H9 (cell line): ENCODE measurements at regions not wholly inside any gene's neighbourhood (a gene's known extent, or its start where the extent isn't known, plus 50 kb on each side); places are given as distances from the start of the nearest gene placed in this dataset.

Source experiments
- DNase-seq: peaks from one replicate; pipeline ENCODE4 v3.0.0-alpha.2; 2017
- H2AFZ ChIP-seq: one replicate; pipeline ENCODE4 v1.6.1; 2013; ENCODE audit warnings: mild to moderate bottlenecking, low read length, control low read depth, moderate library complexity
- H2AK5ac ChIP-seq: 2 replicates; pipeline ENCODE4 v1.6.1; 2013; ENCODE audit warnings: low read length, control low read depth, mixed read lengths; ENCODE audit not compliant: insufficient read length
- H2BK120ac ChIP-seq: one replicate; pipeline ENCODE4 v1.6.1; 2013; ENCODE audit warnings: low read depth, mild to moderate bottlenecking, low read length, control low read depth, inconsistent platforms; ENCODE audit not compliant: poor library complexity, severe bottlenecking
- H2BK12ac ChIP-seq: 2 replicates; pipeline ENCODE4 v1.6.1; 2013; ENCODE audit warnings: low read length, control low read depth, mixed read lengths, low read depth; ENCODE audit not compliant: insufficient read length
- H2BK15ac ChIP-seq: 2 replicates; pipeline ENCODE4 v1.6.1; 2013; ENCODE audit warnings: low read depth, low read length, control low read depth
- H2BK20ac ChIP-seq: one replicate; pipeline ENCODE4 v1.6.1; 2013; ENCODE audit warnings: low read depth, mild to moderate bottlenecking, low read length, control low read depth, inconsistent platforms; ENCODE audit not compliant: poor library complexity, severe bottlenecking
- H2BK5ac ChIP-seq: 2 replicates; pipeline ENCODE4 v1.6.1; 2013; ENCODE audit warnings: low read length, control low read depth, mixed read lengths; ENCODE audit not compliant: insufficient read length
- H3K14ac ChIP-seq: 2 replicates; pipeline ENCODE4 v1.6.1; 2013; ENCODE audit warnings: low read length, control low read depth; ENCODE audit not compliant: insufficient read depth
- H3K18ac ChIP-seq: 2 replicates; pipeline ENCODE4 v1.6.1; 2013; ENCODE audit warnings: low read depth, mild to moderate bottlenecking, mixed read lengths, low read length, control low read depth; ENCODE audit not compliant: insufficient read length
- H3K23ac ChIP-seq: 2 replicates; pipeline ENCODE4 v1.6.1; 2013; ENCODE audit warnings: low read length, control low read depth, mixed read lengths, low read depth; ENCODE audit not compliant: insufficient read length
- H3K23me2 ChIP-seq: 2 replicates; pipeline ENCODE4 v1.6.1; 2013; ENCODE audit warnings: low read depth, mild to moderate bottlenecking, mixed read lengths, low read length, control low read depth; ENCODE audit not compliant: insufficient read length, poor library complexity, severe bottlenecking
- H3K27ac ChIP-seq: 2 replicates; pipeline ENCODE4 v1.5.1; 2013; ENCODE audit warnings: low read length, control low read depth, mixed read lengths, low read depth; ENCODE audit not compliant: insufficient read length
- H3K27me3 ChIP-seq: 2 replicates; pipeline ENCODE4 v1.6.1; 2013; ENCODE audit warnings: low read length, control low read depth, inconsistent platforms; ENCODE audit not compliant: insufficient read depth
- H3K4ac ChIP-seq: 2 replicates; pipeline ENCODE4 v1.6.1; 2013; ENCODE audit warnings: low read depth, mild to moderate bottlenecking, control low read depth, inconsistent platforms, low read length, moderate library complexity
- H3K4me1 ChIP-seq: 2 replicates; pipeline ENCODE4 v1.6.1; 2013; ENCODE audit warnings: low read length, control low read depth, inconsistent platforms; ENCODE audit not compliant: insufficient read depth
- H3K4me2 ChIP-seq: 2 replicates; pipeline ENCODE4 v1.6.1; 2013; ENCODE audit warnings: low read length, control low read depth, mixed read lengths; ENCODE audit not compliant: insufficient read length, insufficient read depth
- H3K56ac ChIP-seq: 2 replicates; pipeline ENCODE4 v1.6.1; 2013; ENCODE audit warnings: low read depth, mild to moderate bottlenecking, mixed read lengths, low read length, control low read depth; ENCODE audit not compliant: insufficient read length
- H3K79me1 ChIP-seq: 2 replicates; pipeline ENCODE4 v1.6.1; 2013; ENCODE audit warnings: low read depth, mild to moderate bottlenecking, moderate library complexity, low read length, control low read depth, inconsistent platforms; ENCODE audit not compliant: insufficient read depth, poor library complexity, severe bottlenecking
- H3K79me2 ChIP-seq: 2 replicates; pipeline ENCODE4 v1.6.1; 2013; ENCODE audit warnings: low read length, control low read depth, inconsistent platforms; ENCODE audit not compliant: insufficient read depth
- H3K9ac ChIP-seq: 2 replicates; pipeline ENCODE4 v1.6.1; 2013; ENCODE audit warnings: low read length, control low read depth, mixed read lengths; ENCODE audit not compliant: insufficient read length; ENCODE audit errors: extremely low read depth
- H3K9me3 ChIP-seq: one replicate; pipeline ENCODE4 v1.6.1; 2013; ENCODE audit warnings: low read depth, low read length, inconsistent platforms; ENCODE audit not compliant: control insufficient read depth
- H3T11ph ChIP-seq: one replicate; pipeline ENCODE4 v1.6.1; 2013; ENCODE audit warnings: mild to moderate bottlenecking, low read length, control low read depth, inconsistent platforms
- H4K20me1 ChIP-seq: one replicate; pipeline ENCODE4 v1.6.1; 2013; ENCODE audit not compliant: control insufficient read depth, insufficient read length, insufficient read depth
- H4K5ac ChIP-seq: 2 replicates; pipeline ENCODE4 v1.6.1; 2013; ENCODE audit warnings: low read depth, mild to moderate bottlenecking, mixed read lengths, low read length, control low read depth; ENCODE audit not compliant: insufficient read length
- H4K8ac ChIP-seq: replicated peaks from 2 replicates; pipeline ENCODE4 v1.6.1; 2013; ENCODE audit warnings: low read length, control low read depth, mixed read lengths, low read depth; ENCODE audit not compliant: insufficient read length
- H4K91ac ChIP-seq: 2 replicates; pipeline ENCODE4 v1.6.1; 2013; ENCODE audit warnings: low read depth, mild to moderate bottlenecking, moderate library complexity, mixed read lengths, low read length, control low read depth; ENCODE audit not compliant: insufficient read length
- H3K27ac Mint-ChIP-seq, 3 experiments: 2 replicates in 2 of 3; 3 replicates in 1 of 3; pipeline ENCODE4 v1.8.0; 2020 to 2021; ENCODE audit warnings: mixed read lengths in 3 of 3, mild to moderate bottlenecking in 1 of 3, moderate library complexity in 1 of 3
- H3K27me3 Mint-ChIP-seq: 2 replicates; pipeline ENCODE4 v1.8.0; 2021; ENCODE audit warnings: low read depth, mild to moderate bottlenecking, moderate library complexity, mixed read lengths
- H3K36me3 Mint-ChIP-seq, 3 experiments: 2 replicates in 2 of 3; 3 replicates in 1 of 3; pipeline ENCODE4 v1.8.0; 2020 to 2021; ENCODE audit warnings: low read depth in 3 of 3, mixed read lengths in 3 of 3; ENCODE audit not compliant: insufficient read depth in 1 of 3
- H3K4me1 Mint-ChIP-seq, 2 experiments: 2 replicates each; pipeline ENCODE4 v1.8.0; 2020; ENCODE audit warnings: mixed read lengths in 2 of 2
- H3K4me3 Mint-ChIP-seq, 2 experiments: 2 replicates in 1 of 2; 3 replicates in 1 of 2; pipeline ENCODE4 v1.8.0; 2020 to 2021; ENCODE audit warnings: mild to moderate bottlenecking in 2 of 2, mixed read lengths in 2 of 2, moderate library complexity in 1 of 2
- H3K9me3 Mint-ChIP-seq, 2 experiments: 2 replicates in 1 of 2; 3 replicates in 1 of 2; pipeline ENCODE4 v1.8.0; 2020; ENCODE audit warnings: mild to moderate bottlenecking in 2 of 2, mixed read lengths in 2 of 2, moderate library complexity in 1 of 2
- CTCF ChIP-seq: fragments of 200-600 bp; sonication (generic); conservative IDR thresholded peaks from 3 replicates; pipeline ENCODE4 v1.8.0; 2021; ENCODE audit warnings: antibody characterized with exemption, mild to moderate bottlenecking
- WGBS: extraction: QIAGEN DNeasy Blood & Tissue Kit; methylation state at CpG from one replicate; pipeline ENCODE4 v1.1.7; 2013; ENCODE audit warnings: missing lambda C conversion rate, low lambda C conversion rate, mixed read lengths; ENCODE audit not compliant: insufficient read length; ENCODE audit errors: extremely low coverage; 5-methylcytosine and 5-hydroxymethylcytosine counted together

DNA sequence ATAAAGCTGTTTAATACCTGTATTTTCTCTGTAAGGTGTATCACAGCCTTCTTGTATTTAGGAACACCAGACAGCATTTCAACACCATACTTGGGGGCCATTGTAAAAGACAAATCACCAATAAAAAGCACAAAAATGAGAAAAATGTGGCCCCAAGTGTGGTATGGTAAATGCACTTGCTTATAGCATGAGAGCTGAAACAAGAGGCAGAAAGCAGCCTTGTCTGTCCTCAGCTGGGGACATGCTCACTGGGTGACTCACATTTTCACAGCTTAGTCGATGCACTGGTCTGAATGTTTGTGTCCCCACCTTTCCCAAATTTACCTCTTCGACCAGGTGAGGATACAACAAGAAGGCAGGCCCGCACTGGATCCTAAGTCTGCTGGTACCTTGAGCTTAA is 639.7 kb upstream of the AGA start:
- Histone ChIP-seq H2AK5ac (no peak overlapping the region), H3K27ac (no peak overlapping the region), H4K8ac (no peak overlapping the region), H3K79me2 (no peaks in the 10 kb centered on the region), H2BK12ac (no peak overlapping the region), H2AFZ (no peak overlapping the region), H3K9me3 (no peaks in the 10 kb centered on the region), H4K5ac (no peak overlapping the region), H4K91ac (no peak overlapping the region), H3K56ac (no peak overlapping the region), H3T11ph (no peak overlapping the region), H3K18ac (no peak overlapping the region), H3K79me1 (no peaks in the 10 kb centered on the region), H3K14ac (no peak overlapping the region), H2BK15ac (no peak overlapping the region), H3K9ac (no peak overlapping the region), H3K4me2 (no peak overlapping the region), H3K27me3 (no peaks in the 10 kb centered on the region), H4K20me1 (no peaks in the 10 kb centered on the region), H2BK120ac (no peak overlapping the region), H2BK5ac (no peak overlapping the region), H3K23ac (no peak overlapping the region), H3K23me2 (no peaks in the 10 kb centered on the region), H3K4me1 (no peaks in the 10 kb centered on the region), H3K4ac (no peak overlapping the region), H2BK20ac (no peak overlapping the region)
- DNase-seq: no peak
- H3K27ac Mint-ChIP-seq: no peak overlapping the region
- H3K27me3 Mint-ChIP-seq: no peaks in the 10 kb centered on the region
- no peak overlapping the region for H3K4me3 Mint-ChIP-seq
- no CpG with 5 or more reads among the region's 3 CpGs for WGBS
- no peak for TF ChIP-seq CTCF
- no peaks in the 10 kb centered on the region for H3K9me3 Mint-ChIP-seq
- peaks cover 0 to 2% (median 0%) of the 10 kb centered on the region in 3 experiments; a peak in 3 of 7 replicates for H3K36me3 Mint-ChIP-seq
- H3K4me1 Mint-ChIP-seq: peaks cover 9 to 13% of the 10 kb centered on the region in 2 experiments
